Neural crest cell (in vitro differentiated cells): ENCODE measurements at regions not wholly inside any gene's neighbourhood (a gene's known extent, or its start where the extent isn't known, plus 50 kb on each side); places are given as distances from the start of the nearest gene placed in this dataset.

Source experiments
- DNase-seq: peaks from one replicate; pipeline ENCODE4 v3.0.0; 2021; ENCODE audit warnings: low read depth, mixed read lengths, low spot score
- H3K27ac Mint-ChIP-seq: one replicate; pipeline ENCODE4 v1.8.0; 2021; ENCODE audit warnings: mild to moderate bottlenecking, mixed read lengths; ENCODE audit not compliant: unreplicated experiment
- H3K27me3 Mint-ChIP-seq: 2 replicates; pipeline ENCODE4 v1.8.0; 2021; ENCODE audit warnings: low read depth, mild to moderate bottlenecking, mixed read lengths
- H3K36me3 Mint-ChIP-seq: 2 replicates; pipeline ENCODE4 v1.8.0; 2021; ENCODE audit warnings: low read depth, mild to moderate bottlenecking, mixed read lengths
- H3K4me1 Mint-ChIP-seq: 2 replicates; pipeline ENCODE4 v1.8.0; 2021; ENCODE audit warnings: mixed read lengths
- H3K4me3 Mint-ChIP-seq: one replicate; pipeline ENCODE4 v1.8.0; 2021; ENCODE audit warnings: mild to moderate bottlenecking, mixed read lengths
- H3K9me3 Mint-ChIP-seq: 2 replicates; pipeline ENCODE4 v1.8.0; 2021; ENCODE audit warnings: mixed read lengths
- CTCF ChIP-seq: fragments of 200-600 bp; sonication (generic); conservative IDR thresholded peaks from 2 replicates; pipeline ENCODE4 v1.5.0; 2021; ENCODE audit warnings: antibody characterized with exemption, mild to moderate bottlenecking

- Mint-ChIP-seq H3K27me3 (no peaks in the 10 kb centered on the region), H3K27ac (no peak overlapping the region)
- DNase-seq = no peak
These were observed 120.1 kb upstream of the ACO1 start for GRCh38 chr9:32264170-32264864.

GRCh38 chr9:32265037-32265436 lies 119.4 kb upstream of the ACO1 start:
- Mint-ChIP-seq H3K27me3 (no peaks in the 10 kb centered on the region), H3K36me3 (no peaks in the 10 kb centered on the region), H3K9me3 (no peaks in the 10 kb centered on the region), H3K27ac (no peak overlapping the region), H3K4me3 (no peak overlapping the region), H3K4me1 (no peaks in the 10 kb centered on the region)
- no peak for DNase-seq
- no peak for TF ChIP-seq CTCF

More at GRCh38 chr9:32264170-32264864, 120.1 kb upstream of the ACO1 start:
- H3K4me1 Mint-ChIP-seq = no peaks in the 10 kb centered on the region
- no peaks in the 10 kb centered on the region for H3K36me3 Mint-ChIP-seq
- no peaks in the 10 kb centered on the region for H3K9me3 Mint-ChIP-seq
- no peak overlapping the region for H3K4me3 Mint-ChIP-seq
- no peak for TF ChIP-seq CTCF

- no peak for DNase-seq
- no peak overlapping the region for H3K4me3 Mint-ChIP-seq
- no peak overlapping the region for H3K27ac Mint-ChIP-seq
- no peak for TF ChIP-seq CTCF
- H3K4me1 Mint-ChIP-seq = no peaks in the 10 kb centered on the region
- peaks cover 4% of the 10 kb centered on the region for H3K9me3 Mint-ChIP-seq
- no peaks in the 10 kb centered on the region for H3K27me3 Mint-ChIP-seq
- H3K36me3 Mint-ChIP-seq = no peaks in the 10 kb centered on the region
These were observed 105.5 kb upstream of the ACO1 start for GRCh38 chr9:32278991-32279390.

GRCh38 chr9:32289756-32290155 lies 94.7 kb upstream of the ACO1 start:
- Mint-ChIP-seq H3K4me3 (no peak overlapping the region), H3K36me3 (no peaks in the 10 kb centered on the region), H3K9me3 (no peaks in the 10 kb centered on the region), H3K27ac (no peak overlapping the region), H3K27me3 (peaks cover 2% of the 10 kb centered on the region), H3K4me1 (no peaks in the 10 kb centered on the region)
- TF ChIP-seq CTCF = no peak
- no peak for DNase-seq

- H3K27ac Mint-ChIP-seq = no peak overlapping the region
- H3K27me3 Mint-ChIP-seq = peaks cover under 1% of the 10 kb centered on the region
- no peak overlapping the region for H3K4me3 Mint-ChIP-seq
- H3K36me3 Mint-ChIP-seq = no peaks in the 10 kb centered on the region
- TF ChIP-seq CTCF = no peak
- H3K4me1 Mint-ChIP-seq = no peaks in the 10 kb centered on the region
- no peak for DNase-seq
- H3K9me3 Mint-ChIP-seq = no peaks in the 10 kb centered on the region
These were observed 93.1 kb upstream of the ACO1 start for GRCh38 chr9:32291370-32291769.
